ENCODE measurements at regions not wholly inside any gene's neighbourhood (a gene's known extent, or its start where the extent isn't known, plus 50 kb on each side); places are given as distances from the start of the nearest gene placed in this dataset.

DNA sequence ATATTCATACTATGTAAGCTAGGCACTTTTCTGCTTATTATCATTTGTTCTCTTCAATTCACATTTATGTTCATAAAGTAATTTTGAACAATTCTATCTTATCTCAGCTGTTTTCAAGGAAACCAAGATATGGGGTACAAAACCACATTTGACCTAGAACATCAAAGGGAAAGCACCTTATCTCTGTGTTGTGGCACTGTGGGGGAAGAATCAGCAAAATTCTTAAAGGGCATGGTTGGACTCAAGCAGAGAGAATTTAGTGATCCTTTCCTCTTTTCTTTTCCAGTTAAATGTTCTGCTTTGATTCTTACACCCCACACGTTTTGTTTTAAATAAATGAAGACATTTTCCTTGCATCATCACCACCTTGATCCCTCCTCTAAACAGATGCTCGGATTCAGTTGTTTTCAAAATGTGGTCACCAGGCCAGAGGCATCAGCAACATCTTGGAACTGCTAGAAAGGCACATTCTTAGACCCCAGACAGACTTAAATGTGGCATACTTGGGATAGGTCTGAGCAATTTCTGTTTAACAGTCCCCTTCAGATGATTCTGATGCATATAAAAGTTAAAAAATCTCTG is 128.4 kb upstream of the TP63 start:
- TF ChIP-seq, protein P1, sequence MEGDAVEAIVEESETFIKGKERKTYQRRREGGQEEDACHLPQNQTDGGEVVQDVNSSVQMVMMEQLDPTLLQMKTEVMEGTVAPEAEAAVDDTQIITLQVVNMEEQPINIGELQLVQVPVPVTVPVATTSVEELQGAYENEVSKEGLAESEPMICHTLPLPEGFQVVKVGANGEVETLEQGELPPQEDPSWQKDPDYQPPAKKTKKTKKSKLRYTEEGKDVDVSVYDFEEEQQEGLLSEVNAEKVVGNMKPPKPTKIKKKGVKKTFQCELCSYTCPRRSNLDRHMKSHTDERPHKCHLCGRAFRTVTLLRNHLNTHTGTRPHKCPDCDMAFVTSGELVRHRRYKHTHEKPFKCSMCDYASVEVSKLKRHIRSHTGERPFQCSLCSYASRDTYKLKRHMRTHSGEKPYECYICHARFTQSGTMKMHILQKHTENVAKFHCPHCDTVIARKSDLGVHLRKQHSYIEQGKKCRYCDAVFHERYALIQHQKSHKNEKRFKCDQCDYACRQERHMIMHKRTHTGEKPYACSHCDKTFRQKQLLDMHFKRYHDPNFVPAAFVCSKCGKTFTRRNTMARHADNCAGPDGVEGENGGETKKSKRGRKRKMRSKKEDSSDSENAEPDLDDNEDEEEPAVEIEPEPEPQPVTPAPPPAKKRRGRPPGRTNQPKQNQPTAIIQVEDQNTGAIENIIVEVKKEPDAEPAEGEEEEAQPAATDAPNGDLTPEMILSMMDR (IDR thresholded peaks at IDR 0.05; ENCODE audit: borderline replicate concordance, control extremely low read depth, extremely low read depth, insufficient read depth, missing control alignments), result no peak
- in situ Hi-C loops (cut with MboI; ENCODE audit: low sequenced_read_pairs, unreplicated experiment), result loop anchor here (25.0 kb wide), 1 partner anchor 435 kb away; no protein-coding TSS in a partner anchor
- DNase-seq (ENCODE audit: low spot score), result no peak

DNA sequence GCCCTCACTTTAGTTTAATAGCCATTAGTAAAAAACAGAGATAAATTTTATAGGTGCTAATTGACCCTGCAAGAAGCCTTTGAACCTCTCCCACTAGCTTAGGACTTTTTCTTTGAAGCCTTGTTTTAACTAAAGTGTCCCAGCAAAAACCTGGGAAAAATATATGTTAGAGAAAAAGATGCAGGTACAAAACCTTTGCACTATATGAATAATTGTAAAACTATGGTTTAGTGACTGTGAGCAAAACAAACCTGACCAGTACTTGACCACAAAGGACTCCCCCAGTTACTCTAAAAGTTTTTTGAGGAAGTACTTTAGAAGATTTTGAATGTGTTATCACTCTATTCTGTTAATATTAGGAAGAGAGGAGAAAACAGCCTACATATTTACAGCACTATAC is 123.3 kb upstream of the TP63 start:
- TF ChIP-seq, protein P1 (IDR thresholded peaks at IDR 0.05; ENCODE audit: borderline replicate concordance, control extremely low read depth, extremely low read depth, insufficient read depth, missing control alignments), result no peak
- DNase-seq (ENCODE audit: low spot score), result peak; percentile 21
- in situ Hi-C loops (cut with MboI; ENCODE audit: low sequenced_read_pairs, unreplicated experiment), result loop anchor here (25.0 kb wide), 1 partner anchor 429 kb away; no protein-coding TSS in a partner anchor

DNA sequence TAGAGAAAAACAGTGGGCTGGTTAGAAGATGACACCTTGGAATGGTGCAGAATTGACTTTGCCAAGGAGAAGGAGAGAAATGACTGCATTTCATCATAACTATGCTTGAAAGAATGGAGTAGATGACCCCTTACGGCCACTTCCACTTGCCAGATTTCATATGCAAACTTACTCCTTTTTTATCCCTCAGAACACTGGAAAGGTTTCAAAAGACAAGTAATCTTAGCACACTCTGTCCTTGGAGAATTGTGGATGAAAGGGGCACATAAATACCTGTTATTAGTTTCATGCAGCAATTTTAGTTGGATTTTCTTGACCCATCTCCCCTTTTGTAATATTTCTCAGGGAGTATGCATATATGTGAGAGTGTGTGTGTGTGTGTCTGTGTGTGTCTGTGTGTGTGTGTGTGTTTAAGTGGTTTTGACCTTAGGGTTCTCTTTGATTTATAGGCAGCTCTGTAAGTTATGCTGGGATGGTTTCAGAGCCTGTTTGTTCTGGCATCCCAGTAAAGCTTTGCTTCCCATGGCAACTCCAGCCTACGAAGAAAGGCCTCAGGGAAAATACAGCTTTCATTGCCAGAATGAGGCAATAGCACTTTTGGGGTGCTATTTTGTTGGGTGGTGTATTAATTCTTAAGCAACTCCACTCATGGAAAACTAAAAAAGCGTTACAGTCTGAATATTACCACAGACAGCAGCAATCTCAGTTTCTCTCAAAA is 122.2 kb upstream of the TP63 start:
- in situ Hi-C loops (cut with MboI; ENCODE audit: low sequenced_read_pairs, unreplicated experiment), result loop anchor here (25.0 kb wide), 1 partner anchor 428 kb away; no protein-coding TSS in a partner anchor
- DNase-seq (ENCODE audit: low spot score), result no peak
- TF ChIP-seq, protein P1 (IDR thresholded peaks at IDR 0.05; ENCODE audit: borderline replicate concordance, control extremely low read depth, extremely low read depth, insufficient read depth, missing control alignments), result no peak

DNA sequence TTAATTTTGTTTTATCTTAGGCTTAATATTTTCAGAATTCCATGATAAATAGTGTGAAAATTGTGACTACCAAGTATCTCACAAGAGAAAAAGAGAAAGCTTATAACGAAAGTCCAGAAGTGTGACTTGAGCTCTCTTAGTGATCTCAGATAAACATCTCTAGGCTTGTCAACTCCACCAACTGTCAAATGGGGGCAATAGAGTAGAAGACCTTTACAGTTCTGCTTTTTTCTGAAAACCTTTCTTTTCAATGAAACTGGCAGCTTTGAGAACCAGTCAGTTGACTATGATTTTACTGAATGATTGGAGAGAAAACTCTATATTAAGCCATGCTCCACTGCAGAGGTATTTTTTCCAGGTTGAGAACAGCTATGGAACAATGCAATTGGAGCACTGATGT is 119.2 kb upstream of the TP63 start:
- TF ChIP-seq, protein P1 (IDR thresholded peaks at IDR 0.05; ENCODE audit: borderline replicate concordance, control extremely low read depth, extremely low read depth, insufficient read depth, missing control alignments), result peak; percentile 52
- in situ Hi-C loops (cut with MboI; ENCODE audit: low sequenced_read_pairs, unreplicated experiment), result loop anchor here (25.0 kb wide), 1 partner anchor 425 kb away; no protein-coding TSS in a partner anchor
- DNase-seq (ENCODE audit: low spot score), result peak; percentile 15

DNA sequence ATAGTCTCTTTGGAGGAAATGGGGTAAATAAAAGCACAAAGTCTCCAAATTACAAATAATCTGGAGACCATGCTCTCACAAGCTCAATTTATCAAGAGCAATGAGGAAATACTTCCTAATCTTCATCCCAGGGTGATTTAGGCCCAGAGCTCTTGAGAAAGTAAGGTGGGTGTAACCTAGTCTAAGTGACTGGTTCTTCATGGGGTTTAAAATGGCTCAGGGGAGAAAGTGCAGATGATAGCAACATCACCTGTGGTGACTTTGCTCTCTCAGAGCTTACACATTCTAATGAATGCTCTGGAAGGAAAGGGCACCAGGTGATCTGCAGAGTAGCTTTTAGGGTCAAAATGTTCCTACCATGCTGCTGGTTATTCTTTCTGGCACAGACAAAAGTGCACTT is 118.4 kb upstream of the TP63 start:
- no peak for DNase-seq (ENCODE audit: low spot score)
- in situ Hi-C loops (cut with MboI; ENCODE audit: low sequenced_read_pairs, unreplicated experiment), result loop anchor here (25.0 kb wide), 1 partner anchor 424 kb away; no protein-coding TSS in a partner anchor
- TF ChIP-seq, protein P1 (IDR thresholded peaks at IDR 0.05; ENCODE audit: borderline replicate concordance, control extremely low read depth, extremely low read depth, insufficient read depth, missing control alignments), result no peak

DNA sequence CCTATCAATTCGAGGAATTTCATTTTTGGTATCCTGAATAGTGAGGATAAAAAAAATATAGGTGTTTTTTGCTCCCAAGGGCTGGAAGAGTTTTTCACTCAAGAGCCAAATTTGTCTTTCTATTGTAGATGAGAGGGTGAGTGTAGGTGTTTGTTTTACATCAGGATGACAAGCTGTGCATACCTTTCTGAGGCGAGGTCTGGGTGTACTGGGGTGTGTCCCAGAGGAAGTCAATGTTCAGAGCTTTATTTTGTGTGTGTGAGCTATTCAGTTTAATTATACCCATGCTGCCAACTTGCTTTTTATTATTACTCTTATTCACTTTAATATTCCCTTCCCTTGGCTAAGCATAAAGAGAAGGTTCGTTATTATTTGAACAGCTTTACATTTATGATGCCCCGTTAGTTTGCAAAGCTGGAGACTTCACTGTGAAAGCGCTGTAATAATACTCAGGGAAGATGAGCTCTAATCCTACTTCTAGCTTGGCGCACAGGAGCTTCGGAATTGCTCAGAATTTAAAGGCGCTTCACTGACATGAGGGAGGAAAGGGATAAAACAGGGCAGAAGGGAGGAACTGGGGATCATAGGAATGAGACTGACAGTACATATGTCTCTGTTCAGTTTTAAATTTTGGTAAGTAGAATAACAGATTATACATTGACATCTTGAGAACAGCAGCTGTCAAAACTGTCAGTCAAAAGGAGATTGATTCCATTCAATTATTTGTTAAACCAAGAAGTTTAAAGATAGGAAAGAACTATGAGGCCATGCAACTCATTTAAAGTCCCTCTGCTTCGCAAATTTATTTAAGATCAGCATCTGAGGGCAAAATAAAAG is 117.7 kb upstream of the TP63 start:
- in situ Hi-C loops (cut with MboI; ENCODE audit: low sequenced_read_pairs, unreplicated experiment), result loop anchor here (25.0 kb wide), 1 partner anchor 424 kb away; no protein-coding TSS in a partner anchor
- TF ChIP-seq, protein P1 (IDR thresholded peaks at IDR 0.05; ENCODE audit: borderline replicate concordance, control extremely low read depth, extremely low read depth, insufficient read depth, missing control alignments), result no peak
- DNase-seq (ENCODE audit: low spot score), result no peak

All from GM13976 (cell line).